GM18861 (cell line): ENCODE measurements at regions not wholly inside any gene's neighbourhood (a gene's known extent, or its start where the extent isn't known, plus 50 kb on each side); places are given as distances from the start of the nearest gene placed in this dataset.

ENCODE experiments used
- ATAC-seq: cut with Tn5 transposase; IDR thresholded peaks from one replicate; pipeline ENCODE4 v1.9.1; 2021; ENCODE audit not compliant: unreplicated experiment

- no peak for ATAC-seq
These were observed 92.4 kb downstream of the SOCS6 start for GRCh38 chr18:70380915-70381896.
